GM18517 (cell line): ENCODE measurements at regions not wholly inside any gene's neighbourhood (a gene's known extent, or its start where the extent isn't known, plus 50 kb on each side); places are given as distances from the start of the nearest gene placed in this dataset.

Experiments
- ATAC-seq: cut with Tn5 transposase; IDR thresholded peaks from one replicate; pipeline ENCODE4 v1.9.1; 2021; ENCODE audit warnings: mild to moderate bottlenecking, moderate library complexity; ENCODE audit not compliant: unreplicated experiment

DNA sequence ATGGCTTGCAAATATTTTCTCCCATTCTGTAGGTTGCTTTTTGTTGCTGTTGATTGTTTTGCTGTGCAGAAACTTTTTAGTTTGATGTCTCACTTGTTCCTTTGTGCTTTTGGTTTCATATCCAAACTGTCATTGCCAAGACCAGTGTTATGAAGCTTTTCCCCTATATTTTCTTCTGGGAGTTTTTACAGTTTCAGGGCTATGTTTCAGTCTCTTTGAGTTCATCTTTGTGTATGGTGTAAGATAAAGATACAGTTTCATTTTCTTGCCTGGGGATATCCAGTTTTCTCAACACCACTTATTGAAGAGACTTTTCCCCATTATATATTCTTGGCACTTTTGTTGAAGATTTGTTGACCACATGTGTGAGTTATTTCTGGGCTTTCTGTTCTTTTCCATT lies 139.9 kb downstream of the MRPL57 start:
- no peak for ATAC-seq

DNA sequence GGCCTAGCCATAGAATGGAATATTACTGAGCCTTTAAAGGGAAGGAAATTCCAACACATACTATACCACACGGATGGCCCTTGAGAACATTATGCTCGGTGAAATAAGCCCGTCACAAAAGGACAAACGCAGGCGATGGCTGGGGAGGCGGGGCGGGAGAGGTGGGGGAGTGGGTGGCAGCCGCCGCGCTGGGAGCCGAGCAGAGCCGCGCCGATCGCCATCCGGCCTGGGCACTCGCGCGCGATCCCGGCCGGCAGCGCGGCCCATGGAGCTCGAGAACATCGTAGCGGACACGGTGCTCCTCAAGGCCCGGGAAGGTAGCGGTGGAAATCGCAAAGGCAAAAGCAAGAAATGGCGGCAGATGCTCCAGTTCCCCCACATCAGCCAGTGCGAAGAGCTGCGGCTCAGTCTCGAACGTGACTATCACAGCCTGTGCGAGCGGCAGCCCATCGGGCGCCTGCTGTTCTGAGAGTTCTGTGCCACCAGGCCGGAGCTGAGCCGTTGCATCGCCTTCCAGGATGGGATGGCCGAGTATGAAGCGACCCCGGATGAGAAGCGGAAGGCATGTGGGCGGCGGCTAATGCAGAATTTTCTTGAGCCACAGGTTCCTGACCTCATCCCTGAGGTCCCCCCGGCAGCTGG lies 140.1 kb downstream of the ZDHHC20 start:
- no peak for ATAC-seq

GRCh38 chr13:21319869-21320641 lies 139.0 kb downstream of the ZDHHC20 start:
- ATAC-seq = no peak

- ATAC-seq = no peak
Observed at GRCh38 chr13:21320642-21321034, 138.5 kb downstream of the ZDHHC20 start.

DNA sequence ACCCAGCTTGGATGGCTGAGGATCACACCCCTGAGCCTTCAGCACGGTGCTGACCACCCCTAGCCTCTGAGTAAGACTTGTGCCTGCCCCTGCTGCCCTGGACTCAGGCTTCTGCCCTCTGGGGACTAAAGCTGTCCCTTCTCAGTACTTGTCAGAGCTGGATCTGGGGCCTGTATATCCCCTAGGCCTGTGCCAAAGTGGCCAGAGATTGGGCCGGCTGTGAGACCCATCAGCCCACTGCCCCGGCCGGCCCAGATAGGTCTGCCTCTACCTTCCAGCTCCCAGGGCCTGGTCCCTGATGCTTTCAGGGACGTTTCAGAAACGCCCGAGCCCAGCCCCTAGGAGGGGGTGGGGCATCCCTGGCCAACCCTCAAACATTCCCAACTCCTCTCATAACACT lies 137.8 kb downstream of the ZDHHC20 start:
- ATAC-seq = no peak

DNA sequence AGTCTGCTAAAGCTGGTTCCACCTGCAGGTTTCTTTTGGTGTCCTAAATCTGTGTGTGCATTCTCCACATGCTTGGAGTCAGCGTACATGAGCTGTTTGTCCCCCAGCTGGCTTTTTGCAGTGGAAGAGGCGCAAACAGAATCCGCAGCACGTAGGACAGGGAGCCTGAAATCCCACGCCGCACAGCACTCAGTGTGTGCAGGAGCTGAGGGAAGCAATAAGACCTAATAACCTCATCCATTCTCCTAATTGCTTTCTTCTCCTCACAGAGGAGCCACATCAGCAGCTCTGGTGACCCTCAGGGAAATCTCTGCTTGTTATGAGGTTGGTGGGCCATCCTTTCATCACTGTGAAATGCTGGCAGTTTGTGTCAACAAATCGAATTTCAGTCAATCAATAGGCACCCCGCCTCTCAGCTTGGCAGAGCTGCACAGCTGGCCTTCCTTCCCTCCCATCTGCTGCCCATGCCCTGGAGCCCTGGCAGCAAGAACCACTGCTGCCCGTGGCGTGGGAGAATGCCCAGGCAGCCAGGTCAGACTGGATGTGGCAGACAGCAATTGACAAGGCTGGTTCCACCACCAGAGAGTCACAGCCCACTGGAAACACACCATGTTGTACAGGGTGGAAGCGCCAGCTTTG lies 136.7 kb downstream of the ZDHHC20 start:
- no peak for ATAC-seq
